Suprapubic skin (tissue), 4 donors: ENCODE measurements at regions not wholly inside any gene's neighbourhood (a gene's known extent, or its start where the extent isn't known, plus 50 kb on each side); places are given as distances from the start of the nearest gene placed in this dataset.

Experiments used
- DNase-seq, 2 donors: peaks; one replicate each; pipeline ENCODE4 v3.0.0-alpha.2; 2019; ENCODE audit warnings: low spot score in 2 of 2
- H3K27ac ChIP-seq: fragments of 200-600 bp; sonication (generic); one replicate; pipeline ENCODE4 v1.5.1; 2019
- H3K27me3 ChIP-seq: fragments of 200-600 bp; sonication (generic); one replicate; pipeline ENCODE4 v1.5.1; 2019
- H3K36me3 ChIP-seq: fragments of 200-600 bp; sonication (generic); one replicate; pipeline ENCODE4 v1.5.1; 2019
- H3K4me1 ChIP-seq: fragments of 200-600 bp; sonication (generic); one replicate; pipeline ENCODE4 v1.5.1; 2019
- H3K4me3 ChIP-seq: fragments of 200-600 bp; sonication (generic); one replicate; pipeline ENCODE4 v1.5.1; 2019; ENCODE audit warnings: mild to moderate bottlenecking
- H3K9me3 ChIP-seq: fragments of 200-600 bp; sonication (generic); one replicate; pipeline ENCODE4 v1.5.1; 2019
- CTCF ChIP-seq, 2 donors: fragments of 200-600 bp in 1 of 2; fragments of 450-650 bp in 1 of 2; sonication (generic) in 1 of 2; IDR thresholded peaks; one replicate each; pipeline ENCODE4 v1.5.1; 2016 to 2019; ENCODE audit warnings: antibody characterized with exemption in 2 of 2, mild to moderate bottlenecking in 1 of 2, moderate library complexity in 1 of 2
- EP300 ChIP-seq: sonication (generic); formaldehyde crosslinking; IDR thresholded peaks from one replicate; pipeline ENCODE4 v1.6.1; 2017; ENCODE audit warnings: antibody characterized with exemption
- POLR2A ChIP-seq, 2 donors: fragments of 450-650 bp; IDR thresholded peaks; one replicate each; pipeline ENCODE4 v1.6.1; 2017; ENCODE audit warnings: antibody characterized with exemption in 2 of 2, mild to moderate bottlenecking in 2 of 2, moderate library complexity in 2 of 2
- POLR2AphosphoS5 ChIP-seq, 3 donors: sonication (generic); formaldehyde crosslinking; IDR thresholded peaks; one replicate each; pipeline ENCODE4 v1.6.1; 2017; ENCODE audit warnings: antibody characterized with exemption in 3 of 3
- WGBS: methylation state at CpG from one replicate; pipeline ENCODE4 v1.1.5; 2018; 5-methylcytosine and 5-hydroxymethylcytosine counted together

GRCh38 chr12:43102546-43103264 is 449.3 kb downstream of the ADAMTS20 start:
- TF ChIP-seq POLR2AphosphoS5 (IDR thresholded peaks at IDR 0.05) (no peak), POLR2A (IDR thresholded peaks at IDR 0.05) (no peak), EP300 (no peak), CTCF (IDR thresholded peaks at IDR 0.05) (no peak)
- Histone ChIP-seq H3K27ac (no peak overlapping the region), H3K4me1 (no peaks in the 10 kb centered on the region), H3K36me3 (no peaks in the 10 kb centered on the region), H3K9me3 (no peaks in the 10 kb centered on the region), H3K27me3 (no peaks in the 10 kb centered on the region), H3K4me3 (no peak overlapping the region)
- WGBS: 70% methylated on average over 4 of the region's 4 CpGs
- no peak for DNase-seq

- no peaks in the 10 kb centered on the region for H3K9me3 ChIP-seq
- TF ChIP-seq EP300 (no peak), POLR2AphosphoS5 (IDR thresholded peaks at IDR 0.05) (no peak), POLR2A (IDR thresholded peaks at IDR 0.05) (no peak), CTCF (IDR thresholded peaks at IDR 0.05) (no peak)
- H3K36me3 ChIP-seq: no peaks in the 10 kb centered on the region
- no peaks in the 10 kb centered on the region for H3K4me1 ChIP-seq
- no peaks in the 10 kb centered on the region for H3K27me3 ChIP-seq
- 61% methylated on average over 1 of the region's 1 CpG for WGBS
- no peak overlapping the region for H3K4me3 ChIP-seq
- DNase-seq: no peak
- H3K27ac ChIP-seq: no peak overlapping the region
Observed at GRCh38 chr12:43100231-43100630, 451.8 kb downstream of the ADAMTS20 start.

DNA sequence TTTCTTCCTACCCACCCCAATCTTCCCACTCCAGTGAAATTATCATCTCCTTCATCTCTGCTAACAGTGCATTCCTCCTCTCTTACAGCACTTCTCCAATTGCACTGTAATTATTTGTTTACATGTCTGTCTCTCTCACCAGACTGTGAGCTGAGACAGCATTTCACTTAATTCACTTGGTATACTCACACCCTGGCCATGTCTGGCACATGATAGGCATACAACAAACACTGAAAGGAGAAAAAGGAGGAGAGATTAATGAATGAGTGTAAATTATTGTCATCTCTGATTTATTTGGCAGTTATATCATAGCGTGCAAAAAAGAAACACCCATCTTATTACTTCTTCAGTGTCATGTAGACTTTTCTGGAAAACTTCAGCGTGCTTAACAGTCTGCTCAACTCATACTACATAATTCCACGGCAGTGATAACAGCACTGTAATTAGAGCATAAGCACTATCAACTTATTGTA is 452.3 kb downstream of the ADAMTS20 start:
- no peaks in the 10 kb centered on the region for H3K27me3 ChIP-seq
- H3K9me3 ChIP-seq: no peaks in the 10 kb centered on the region
- no peaks in the 10 kb centered on the region for H3K36me3 ChIP-seq
- H3K27ac ChIP-seq: no peak overlapping the region
- DNase-seq: no peak
- no peak overlapping the region for H3K4me3 ChIP-seq
- no peaks in the 10 kb centered on the region for H3K4me1 ChIP-seq
- no peak for TF ChIP-seq CTCF (IDR thresholded peaks at IDR 0.05)
- TF ChIP-seq POLR2AphosphoS5 (IDR thresholded peaks at IDR 0.05): no peak
- no peak for TF ChIP-seq EP300
- no peak for TF ChIP-seq POLR2A (IDR thresholded peaks at IDR 0.05)
- 36% methylated on average over 3 of the region's 3 CpGs for whole genome bisulfite sequencing

DNA sequence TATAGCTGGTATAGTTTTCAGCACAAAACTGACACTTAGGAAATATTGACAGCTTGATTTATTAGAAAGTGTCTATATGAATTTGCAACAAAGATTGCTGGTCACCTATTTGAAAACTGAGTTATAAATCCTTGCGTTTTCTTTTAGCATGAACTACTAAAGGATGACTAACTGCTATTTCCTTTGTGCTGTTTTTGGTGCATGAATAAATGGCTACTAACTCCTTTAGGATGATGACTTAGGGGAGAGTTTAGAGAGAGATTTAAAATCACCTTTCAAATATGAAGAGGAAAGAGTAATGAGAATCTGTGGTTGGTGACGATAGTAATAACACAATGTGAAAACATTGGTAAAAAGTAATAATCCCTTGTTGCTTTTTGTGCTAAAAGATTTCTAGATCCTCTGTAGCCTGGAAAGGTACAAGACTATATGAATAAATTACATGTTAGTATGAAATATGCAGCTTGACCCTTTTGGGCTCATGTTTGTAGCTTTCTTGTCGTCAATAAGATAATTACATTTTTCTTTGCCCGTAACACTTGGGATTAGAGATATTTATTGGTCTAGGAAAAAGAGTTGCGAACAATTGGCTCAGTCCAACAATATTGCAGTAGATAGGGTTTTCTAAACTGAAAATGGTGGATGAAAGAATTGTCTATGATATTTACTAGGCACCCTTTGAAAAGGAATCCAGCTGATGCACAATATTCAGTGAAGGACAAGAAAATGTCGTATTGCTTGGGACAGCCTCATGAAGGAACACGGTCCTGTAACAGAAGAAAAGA is 453.0 kb downstream of the ADAMTS20 start:
- no peak overlapping the region for H3K4me3 ChIP-seq
- no peak overlapping the region for H3K27ac ChIP-seq
- no peaks in the 10 kb centered on the region for H3K36me3 ChIP-seq
- DNase-seq: no peak
- no peaks in the 10 kb centered on the region for H3K27me3 ChIP-seq
- H3K4me1 ChIP-seq: no peaks in the 10 kb centered on the region
- H3K9me3 ChIP-seq: no peaks in the 10 kb centered on the region
- TF ChIP-seq POLR2A (IDR thresholded peaks at IDR 0.05) (no peak), EP300 (no peak), POLR2AphosphoS5 (IDR thresholded peaks at IDR 0.05) (no peak), CTCF (IDR thresholded peaks at IDR 0.05) (no peak)
- WGBS: 90% methylated on average over 7 of the region's 7 CpGs

GRCh38 chr12:43098071-43098470 is 453.9 kb downstream of the ADAMTS20 start:
- Histone ChIP-seq H3K36me3 (no peaks in the 10 kb centered on the region), H3K9me3 (no peaks in the 10 kb centered on the region), H3K4me3 (no peak overlapping the region), H3K4me1 (no peaks in the 10 kb centered on the region), H3K27me3 (no peaks in the 10 kb centered on the region), H3K27ac (no peak overlapping the region)
- DNase-seq: no peak
- TF ChIP-seq EP300: no peak
- TF ChIP-seq CTCF (IDR thresholded peaks at IDR 0.05): no peak
- no peak for TF ChIP-seq POLR2A (IDR thresholded peaks at IDR 0.05)
- no peak for TF ChIP-seq POLR2AphosphoS5 (IDR thresholded peaks at IDR 0.05)
